ENCODE measurements at regions not wholly inside any gene's neighbourhood (a gene's known extent, or its start where the extent isn't known, plus 50 kb on each side); places are given as distances from the start of the nearest gene placed in this dataset.

DNA sequence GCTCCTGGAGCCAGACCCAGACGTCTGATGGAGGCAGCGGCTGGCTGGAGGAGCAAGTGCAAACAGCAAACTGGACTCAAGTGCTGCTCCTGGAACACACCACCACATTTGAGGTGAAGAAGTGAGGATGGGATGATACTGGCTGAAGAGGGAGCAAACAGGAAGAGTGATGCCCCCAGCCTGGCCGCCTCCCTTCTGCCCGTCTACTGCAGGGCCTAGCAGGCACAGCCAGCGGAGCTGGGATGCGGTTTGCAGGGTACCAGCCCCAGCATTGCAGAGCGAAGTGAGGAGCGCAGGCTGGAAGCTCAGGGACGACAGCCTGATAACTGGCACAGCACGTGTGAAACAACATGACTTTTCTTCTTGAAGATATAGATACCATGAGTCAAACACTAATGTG, 111.8 kb upstream of the ZNF32 start:
- H3K27ac ChIP-seq: no peak overlapping the region
- H3K4me3 ChIP-seq (ENCODE audit: low read depth, low read length): no peak overlapping the region
- no peak for DNase-seq
- no peaks in the 10 kb centered on the region for H3K36me3 ChIP-seq
- H3K9me3 ChIP-seq (ENCODE audit: severe bottlenecking): no peaks in the 10 kb centered on the region
- no peak for TF ChIP-seq CTCF (IDR thresholded peaks at IDR 0.05; ENCODE audit: low read depth, low read length)
- H3K27me3 ChIP-seq (ENCODE audit: insufficient read depth, low read depth, severe bottlenecking): peaks cover 16% of the 10 kb centered on the region

DNA sequence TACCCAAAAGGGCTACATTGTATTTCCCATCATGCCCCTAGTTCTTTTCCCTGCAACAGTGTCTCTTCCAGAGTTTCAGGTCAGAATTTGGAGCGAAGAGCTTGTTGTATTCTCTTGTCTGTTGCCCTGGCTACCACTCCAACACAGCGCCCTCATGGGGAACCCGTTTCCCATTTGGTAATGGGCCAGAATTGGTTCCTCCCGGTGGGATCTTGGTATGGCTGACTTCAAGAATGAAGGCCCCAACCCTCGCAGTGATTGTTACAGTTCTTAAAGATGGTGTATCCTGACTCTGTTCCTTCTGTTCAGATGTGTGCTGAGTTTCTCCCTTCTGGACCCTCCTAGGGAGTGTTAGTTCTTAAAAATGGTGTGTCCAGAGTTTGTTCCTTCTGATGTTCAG, 110.5 kb upstream of the ZNF32 start:
- no peak overlapping the region for H3K4me3 ChIP-seq (ENCODE audit: low read depth, low read length)
- H3K27me3 ChIP-seq (ENCODE audit: insufficient read depth, low read depth, severe bottlenecking): peaks cover 27% of the 10 kb centered on the region
- no peak for DNase-seq
- H3K27ac ChIP-seq: no peak overlapping the region
- H3K36me3 ChIP-seq: no peaks in the 10 kb centered on the region
- H3K9me3 ChIP-seq (ENCODE audit: severe bottlenecking): no peaks in the 10 kb centered on the region
- TF ChIP-seq CTCF (IDR thresholded peaks at IDR 0.05; ENCODE audit: low read depth, low read length): no peak

- Histone ChIP-seq H3K9me3 (ENCODE audit: severe bottlenecking) (no peaks in the 10 kb centered on the region), H3K27me3 (ENCODE audit: insufficient read depth, low read depth, severe bottlenecking) (peaks cover 53% of the 10 kb centered on the region), H3K4me3 (ENCODE audit: low read depth, low read length) (no peak overlapping the region), H3K36me3 (no peaks in the 10 kb centered on the region), H3K27ac (no peak overlapping the region)
- no peak for DNase-seq
- no peak for TF ChIP-seq CTCF (IDR thresholded peaks at IDR 0.05; ENCODE audit: low read depth, low read length)
These were observed 107.7 kb upstream of the ZNF32 start for GRCh38 chr10:43756341-43756740.

GRCh38 chr10:43754569-43755260, 106.0 kb upstream of the ZNF32 start:
- no peak for TF ChIP-seq CTCF (IDR thresholded peaks at IDR 0.05; ENCODE audit: low read depth, low read length)
- DNase-seq: no peak
- H3K27ac ChIP-seq: no peak overlapping the region
- H3K27me3 ChIP-seq (ENCODE audit: insufficient read depth, low read depth, severe bottlenecking): peaks cover 59% of the 10 kb centered on the region
- no peaks in the 10 kb centered on the region for H3K9me3 ChIP-seq (ENCODE audit: severe bottlenecking)
- H3K36me3 ChIP-seq: no peaks in the 10 kb centered on the region
- no peak overlapping the region for H3K4me3 ChIP-seq (ENCODE audit: low read depth, low read length)

DNA sequence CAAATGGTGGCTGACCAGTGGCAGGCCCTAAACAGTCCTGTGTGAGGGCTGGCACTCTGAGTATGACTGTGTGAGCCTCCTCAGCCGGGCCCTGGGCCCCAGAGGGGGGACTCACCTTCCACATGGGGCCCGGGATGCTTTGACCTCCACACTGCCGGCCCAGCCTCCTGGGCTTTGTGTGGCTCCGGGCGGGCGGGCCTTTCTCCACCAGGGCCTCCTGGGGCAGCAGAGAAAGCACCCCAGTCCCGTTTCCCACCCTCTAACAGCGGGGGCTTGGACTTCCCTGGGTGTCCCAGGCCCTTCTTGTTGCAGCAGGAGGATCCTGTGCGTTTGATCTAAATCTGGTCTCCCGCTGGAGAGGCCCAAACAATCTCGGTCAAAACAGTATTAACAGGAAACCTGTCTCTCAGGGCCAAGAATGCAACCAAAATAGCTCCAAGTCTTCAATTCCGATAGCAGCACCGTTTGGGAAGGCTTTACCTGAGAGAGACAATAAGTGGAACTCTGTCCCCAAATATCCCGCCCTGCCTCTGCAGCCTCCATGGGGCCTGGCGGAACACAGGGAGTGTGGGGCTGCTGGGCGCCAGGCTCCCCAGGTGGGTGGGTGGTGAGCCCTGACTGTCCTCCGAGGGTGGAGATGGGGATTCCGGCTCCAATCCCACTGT, 104.8 kb upstream of the ZNF32 start:
- H3K27me3 ChIP-seq (ENCODE audit: insufficient read depth, low read depth, severe bottlenecking): peaks cover 61% of the 10 kb centered on the region
- TF ChIP-seq CTCF (IDR thresholded peaks at IDR 0.05; ENCODE audit: low read depth, low read length): no peak

More for the DNA sequence above, 104.8 kb upstream of the ZNF32 start:
- H3K36me3 ChIP-seq: no peaks in the 10 kb centered on the region
- H3K27ac ChIP-seq: no peak overlapping the region
- DNase-seq: no peak
- no peaks in the 10 kb centered on the region for H3K9me3 ChIP-seq (ENCODE audit: severe bottlenecking)
- no peak overlapping the region for H3K4me3 ChIP-seq (ENCODE audit: low read depth, low read length)

Data from WERI-Rb-1 (cell line).